Loucy (cell line): ENCODE measurements at regions not wholly inside any gene's neighbourhood (a gene's known extent, or its start where the extent isn't known, plus 50 kb on each side); places are given as distances from the start of the nearest gene placed in this dataset.

Source experiments
- H2AFZ ChIP-seq: fragments of 200-600 bp; sonication (generic); 2 replicates; pipeline ENCODE4 v1.6.0; 2016; ENCODE audit warnings: antibody characterized with exemption, mild to moderate bottlenecking, low read length, moderate library complexity
- H3F3A ChIP-seq: fragments of 200-600 bp; 2 replicates; pipeline ENCODE4 v1.6.0; 2016; ENCODE audit warnings: antibody characterized with exemption, low read depth, mild to moderate bottlenecking
- H3K27me3 ChIP-seq: fragments of 200-600 bp; sonication (generic); 2 replicates; pipeline ENCODE4 v1.6.1; 2014; ENCODE audit warnings: low read length, mild to moderate bottlenecking; ENCODE audit not compliant: insufficient read depth, poor library complexity, severe bottlenecking
- H3K36me3 ChIP-seq: fragments of 200-600 bp; sonication (generic); 2 replicates; pipeline ENCODE4 v1.6.1; 2016; ENCODE audit warnings: low read length; ENCODE audit not compliant: insufficient read depth
- H3K4me1 ChIP-seq: fragments of 200-600 bp; sonication (generic); 2 replicates; pipeline ENCODE4 v1.5.1; 2014; ENCODE audit warnings: low read length, mild to moderate bottlenecking; ENCODE audit not compliant: insufficient read depth, poor library complexity, severe bottlenecking
- H3K4me2 ChIP-seq: fragments of 200-600 bp; sonication (generic); 2 replicates; pipeline ENCODE4 v1.6.0; 2014; ENCODE audit warnings: antibody characterized with exemption, low read length, low read depth, mild to moderate bottlenecking; ENCODE audit not compliant: poor library complexity, severe bottlenecking
- H3K4me3 ChIP-seq: fragments of 200-600 bp; sonication (generic); 2 replicates; pipeline ENCODE4 v1.5.1; 2014; ENCODE audit warnings: low read length, mild to moderate bottlenecking, mixed read lengths; ENCODE audit not compliant: poor library complexity, severe bottlenecking
- H3K79me2 ChIP-seq: fragments of 200-600 bp; sonication (generic); 2 replicates; pipeline ENCODE4 v1.6.1; 2014; ENCODE audit warnings: low read length; ENCODE audit not compliant: insufficient read depth
- H3K9ac ChIP-seq: fragments of 200-600 bp; sonication (generic); 2 replicates; pipeline ENCODE4 v1.6.0; 2014; ENCODE audit warnings: mild to moderate bottlenecking, low read depth, low read length, moderate library complexity; ENCODE audit not compliant: poor library complexity, severe bottlenecking
- H3K9me2 ChIP-seq: fragments of 200-600 bp; sonication (generic); replicated peaks from 2 replicates; pipeline ENCODE4 v1.6.1; 2016; ENCODE audit warnings: low read depth, low read length, mixed read lengths
- H3K9me3 ChIP-seq: fragments of 200-600 bp; sonication (generic); 2 replicates; pipeline ENCODE4 v1.6.1; 2014; ENCODE audit warnings: mild to moderate bottlenecking, antibody characterized with exemption, low read length, low read depth; ENCODE audit not compliant: insufficient read depth
- H4K20me1 ChIP-seq: fragments of 200-600 bp; sonication (generic); 2 replicates; pipeline ENCODE4 v1.6.0; 2014; ENCODE audit warnings: antibody characterized with exemption, low read length, mild to moderate bottlenecking; ENCODE audit not compliant: insufficient read depth, poor library complexity, severe bottlenecking
- EZH2phosphoT487 ChIP-seq: fragments of 200-600 bp; IDR thresholded peaks from 2 replicates; pipeline ENCODE4 v1.6.1; 2018; ENCODE audit warnings: antibody characterized with exemption, mild to moderate bottlenecking, moderate library complexity, borderline replicate concordance
- TF ChIP-seq, protein P1 (sequence below): fragments of 200-600 bp; sonication (generic); conservative IDR thresholded peaks from 2 replicates; pipeline ENCODE4 v1.5.1; 2014; ENCODE audit warnings: mild to moderate bottlenecking, antibody characterized with exemption, low read length

GRCh38 chr5:74938250-74938933 is 72.2 kb upstream of the FAM169A start:
- H3K27me3 ChIP-seq, result no peaks in the 10 kb centered on the region

DNA sequence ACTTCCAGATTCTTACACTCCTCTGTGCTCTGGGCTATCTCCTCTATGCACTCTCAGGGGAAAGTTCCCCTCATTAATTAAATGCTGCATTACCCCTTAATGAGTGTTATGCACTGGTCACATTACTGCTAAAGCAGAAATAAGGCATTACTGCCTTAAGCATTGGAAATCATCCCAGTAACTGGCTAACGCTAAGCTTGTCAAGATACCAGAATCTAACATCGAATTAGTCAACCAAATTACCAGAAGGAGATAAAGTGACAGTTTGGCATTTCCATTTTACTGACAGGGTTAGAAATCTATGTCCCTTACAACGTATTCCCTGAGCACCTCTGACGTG is 69.5 kb upstream of the FAM169A start:
- H2AFZ ChIP-seq, result no peak overlapping the region
- peaks cover 65% of the 10 kb centered on the region for H3K4me1 ChIP-seq
- H4K20me1 ChIP-seq, result no peaks in the 10 kb centered on the region
- peak overlapping the region; percentile 91 for H3K4me2 ChIP-seq
- no peaks in the 10 kb centered on the region for H3K9me3 ChIP-seq
- H3K36me3 ChIP-seq, result no peaks in the 10 kb centered on the region
- peaks cover 30% of the 10 kb centered on the region for H3F3A ChIP-seq
- peak overlapping the region; percentile 71 for H3K4me3 ChIP-seq
- H3K9ac ChIP-seq, result peak overlapping the region; percentile 81
- no peaks in the 10 kb centered on the region for H3K9me2 ChIP-seq
- TF ChIP-seq, protein P1, sequence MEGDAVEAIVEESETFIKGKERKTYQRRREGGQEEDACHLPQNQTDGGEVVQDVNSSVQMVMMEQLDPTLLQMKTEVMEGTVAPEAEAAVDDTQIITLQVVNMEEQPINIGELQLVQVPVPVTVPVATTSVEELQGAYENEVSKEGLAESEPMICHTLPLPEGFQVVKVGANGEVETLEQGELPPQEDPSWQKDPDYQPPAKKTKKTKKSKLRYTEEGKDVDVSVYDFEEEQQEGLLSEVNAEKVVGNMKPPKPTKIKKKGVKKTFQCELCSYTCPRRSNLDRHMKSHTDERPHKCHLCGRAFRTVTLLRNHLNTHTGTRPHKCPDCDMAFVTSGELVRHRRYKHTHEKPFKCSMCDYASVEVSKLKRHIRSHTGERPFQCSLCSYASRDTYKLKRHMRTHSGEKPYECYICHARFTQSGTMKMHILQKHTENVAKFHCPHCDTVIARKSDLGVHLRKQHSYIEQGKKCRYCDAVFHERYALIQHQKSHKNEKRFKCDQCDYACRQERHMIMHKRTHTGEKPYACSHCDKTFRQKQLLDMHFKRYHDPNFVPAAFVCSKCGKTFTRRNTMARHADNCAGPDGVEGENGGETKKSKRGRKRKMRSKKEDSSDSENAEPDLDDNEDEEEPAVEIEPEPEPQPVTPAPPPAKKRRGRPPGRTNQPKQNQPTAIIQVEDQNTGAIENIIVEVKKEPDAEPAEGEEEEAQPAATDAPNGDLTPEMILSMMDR, result no peak
- TF ChIP-seq EZH2phosphoT487, result no peak
- no peaks in the 10 kb centered on the region for H3K27me3 ChIP-seq
- H3K79me2 ChIP-seq, result no peaks in the 10 kb centered on the region

More at GRCh38 chr5:74938250-74938933, 72.2 kb upstream of the FAM169A start:
- Histone ChIP-seq H4K20me1 (no peaks in the 10 kb centered on the region), H3K4me1 (peaks cover 59% of the 10 kb centered on the region), H3K9me3 (no peaks in the 10 kb centered on the region), H3K4me3 (peak overlapping the region; percentile 19), H3K36me3 (no peaks in the 10 kb centered on the region), H3K9ac (peak overlapping the region; percentile 45), H3F3A (peaks cover 30% of the 10 kb centered on the region), H3K4me2 (peak overlapping the region; percentile 45), H3K79me2 (no peaks in the 10 kb centered on the region), H3K9me2 (no peaks in the 10 kb centered on the region), H2AFZ (no peak overlapping the region)
- TF ChIP-seq, protein P1, result no peak
- no peak for TF ChIP-seq EZH2phosphoT487

DNA sequence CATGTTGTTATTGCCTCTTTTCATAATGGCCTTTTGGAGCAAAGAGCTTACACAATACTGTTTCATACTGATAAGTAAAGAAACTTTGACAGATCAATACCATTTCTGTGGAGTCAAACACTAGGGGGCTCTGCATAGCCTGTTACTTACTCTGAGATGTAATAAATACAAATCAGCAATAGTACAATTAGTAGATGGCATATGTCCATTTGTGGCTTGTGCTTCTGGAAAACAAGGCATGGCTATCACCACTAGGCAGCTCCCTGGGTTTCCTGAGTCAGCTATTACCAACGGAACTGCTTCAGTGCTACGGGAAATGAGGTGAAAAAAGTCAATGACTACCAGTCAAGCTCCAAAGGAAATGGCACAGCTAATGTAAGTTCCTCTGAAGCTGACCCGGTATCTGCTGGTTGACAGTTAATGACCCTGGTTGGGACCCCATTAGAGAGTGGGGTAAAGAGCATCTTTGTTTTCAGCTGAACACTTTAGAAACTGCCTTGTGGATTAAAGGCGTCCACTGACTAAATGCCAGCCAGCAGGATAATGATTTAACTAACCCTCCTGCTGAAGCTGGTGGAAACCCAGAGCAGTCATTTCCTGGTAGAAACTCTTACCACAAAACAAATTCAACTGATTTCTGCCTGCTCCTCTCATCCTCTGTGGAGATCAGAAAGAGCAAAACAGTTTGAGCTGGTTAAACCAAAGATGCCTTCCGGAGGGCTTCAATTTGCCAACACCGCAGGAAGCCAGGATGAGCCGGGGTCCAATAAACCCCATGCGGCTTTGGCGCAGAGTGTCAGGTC is 69.0 kb upstream of the FAM169A start:
- H3K4me3 ChIP-seq, result peak overlapping the region; percentile 71
- H3F3A ChIP-seq, result peaks cover 30% of the 10 kb centered on the region
- H3K9me2 ChIP-seq, result no peaks in the 10 kb centered on the region
- no peaks in the 10 kb centered on the region for H3K27me3 ChIP-seq
- TF ChIP-seq, protein P1, result peak; percentile 88
- TF ChIP-seq EZH2phosphoT487, result no peak
- H3K36me3 ChIP-seq, result no peaks in the 10 kb centered on the region
- peak overlapping the region; percentile 91 for H3K4me2 ChIP-seq
- H4K20me1 ChIP-seq, result no peaks in the 10 kb centered on the region
- peak overlapping the region; percentile 81 for H3K9ac ChIP-seq
- H2AFZ ChIP-seq, result peak overlapping the region; percentile 49
- no peaks in the 10 kb centered on the region for H3K9me3 ChIP-seq
- no peaks in the 10 kb centered on the region for H3K79me2 ChIP-seq
- peaks cover 65% of the 10 kb centered on the region for H3K4me1 ChIP-seq
